ENCODE measurements at regions not wholly inside any gene's neighbourhood (a gene's known extent, or its start where the extent isn't known, plus 50 kb on each side); places are given as distances from the start of the nearest gene placed in this dataset.

- no peaks in the 10 kb centered on the region for H3K27me3 ChIP-seq (ENCODE audit: control insufficient read depth, insufficient read depth, low read length)
- H3K4me1 ChIP-seq (ENCODE audit: control insufficient read depth in 2 of 3, insufficient read depth in 2 of 3, low read depth in 1 of 3, low read length in 3 of 3) = no peaks in the 10 kb centered on the region
- H3K36me3 ChIP-seq (ENCODE audit: control insufficient read depth in 2 of 3, insufficient read depth in 3 of 3, low read length in 3 of 3) = no peaks in the 10 kb centered on the region
- FAIRE-seq (no peak), DNase-seq (no peak)
- H3K4me3 ChIP-seq (ENCODE audit: low read length in 3 of 3) = no peak overlapping the region
- intact Hi-C loops (cut with DNase I) = no loop called here
- H3K9ac ChIP-seq (ENCODE audit: low read length in 3 of 3) = no peak overlapping the region
- no peak for TF ChIP-seq CTCF (IDR thresholded peaks at IDR 0.05; ENCODE audit: borderline replicate concordance, extremely low read depth, insufficient read depth)
- H3K9me3 ChIP-seq (ENCODE audit: control insufficient read depth in 2 of 3, insufficient read depth in 1 of 3, low read length in 3 of 3) = no peaks in the 10 kb centered on the region
- no peak overlapping the region for H3K27ac ChIP-seq (ENCODE audit: low read depth in 2 of 2, low read length in 2 of 2)
Observed at GRCh38 chr5:62144401-62145022, 161.5 kb upstream of the KIF2A start.

- Histone ChIP-seq H3K27me3 (ENCODE audit: control insufficient read depth, insufficient read depth, low read length) (no peaks in the 10 kb centered on the region), H3K4me1 (ENCODE audit: control insufficient read depth in 2 of 3, insufficient read depth in 2 of 3, low read depth in 1 of 3, low read length in 3 of 3) (no peaks in the 10 kb centered on the region), H3K36me3 (ENCODE audit: control insufficient read depth in 2 of 3, insufficient read depth in 3 of 3, low read length in 3 of 3) (no peaks in the 10 kb centered on the region), H3K9me3 (ENCODE audit: control insufficient read depth in 2 of 3, insufficient read depth in 1 of 3, low read length in 3 of 3) (peaks cover 0 to 6% (median 0%) of the 10 kb centered on the region in 3 donors), H3K27ac (ENCODE audit: low read depth in 2 of 2, low read length in 2 of 2) (no peak overlapping the region), H3K9ac (ENCODE audit: low read length in 3 of 3) (no peak overlapping the region), H3K4me3 (ENCODE audit: low read length in 3 of 3) (no peak overlapping the region)
- DNase-seq (no peak), FAIRE-seq (no peak)
- intact Hi-C loops (cut with DNase I) = no loop called here
- no peak for TF ChIP-seq CTCF (IDR thresholded peaks at IDR 0.05; ENCODE audit: borderline replicate concordance, extremely low read depth, insufficient read depth)
Observed at GRCh38 chr5:62149879-62150278, 156.1 kb upstream of the KIF2A start.

- DNase-seq (no peak), FAIRE-seq (no peak)
- no peak for TF ChIP-seq CTCF (IDR thresholded peaks at IDR 0.05; ENCODE audit: borderline replicate concordance, extremely low read depth, insufficient read depth)
- Histone ChIP-seq H3K9ac (ENCODE audit: low read length in 3 of 3) (no peak overlapping the region), H3K36me3 (ENCODE audit: control insufficient read depth in 2 of 3, insufficient read depth in 3 of 3, low read length in 3 of 3) (no peaks in the 10 kb centered on the region), H3K27ac (ENCODE audit: low read depth in 2 of 2, low read length in 2 of 2) (no peak overlapping the region), H3K9me3 (ENCODE audit: control insufficient read depth in 2 of 3, insufficient read depth in 1 of 3, low read length in 3 of 3) (peaks cover 0 to 9% (median 5%) of the 10 kb centered on the region in 3 donors), H3K4me1 (ENCODE audit: control insufficient read depth in 2 of 3, insufficient read depth in 2 of 3, low read depth in 1 of 3, low read length in 3 of 3) (no peaks in the 10 kb centered on the region), H3K27me3 (ENCODE audit: control insufficient read depth, insufficient read depth, low read length) (no peaks in the 10 kb centered on the region), H3K4me3 (ENCODE audit: low read length in 3 of 3) (no peak overlapping the region)
- intact Hi-C loops (cut with DNase I) = no loop called here
Observed at GRCh38 chr5:62152394-62153087, 153.5 kb upstream of the KIF2A start.

Data from kidney (tissue), 13 donors.